ENCODE measurements at regions not wholly inside any gene's neighbourhood (a gene's known extent, or its start where the extent isn't known, plus 50 kb on each side); places are given as distances from the start of the nearest gene placed in this dataset.

DNA sequence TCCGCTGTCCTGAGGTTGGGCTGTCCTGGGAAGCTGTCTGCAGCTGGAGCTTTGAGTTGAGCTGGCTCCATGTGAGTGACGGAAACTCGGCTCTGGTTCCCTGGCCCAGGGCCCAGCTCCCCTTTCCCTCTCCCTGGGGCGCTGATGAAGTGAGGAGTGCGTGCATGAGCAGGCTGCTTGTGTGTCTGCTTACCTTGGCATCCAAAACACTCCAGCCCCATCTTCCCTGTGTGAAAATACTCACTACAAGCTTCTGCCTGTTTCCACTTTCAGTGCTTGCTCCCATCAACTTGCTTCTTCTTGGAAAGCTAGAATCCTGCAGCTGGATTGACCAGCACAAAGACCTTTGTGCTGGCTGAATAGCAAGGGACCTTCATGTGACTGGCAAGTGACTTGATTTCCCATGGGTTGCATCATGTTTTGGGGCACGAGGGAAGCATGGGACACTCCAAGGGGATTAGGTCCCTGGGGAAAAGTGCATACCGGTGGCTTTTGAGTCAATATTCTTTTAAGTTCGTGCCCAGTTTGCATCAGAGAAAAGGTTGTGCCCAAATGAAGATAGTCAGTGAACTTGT is 198.1 kb downstream of the GADD45G start:
- Mint-ChIP-seq H3K4me3 (ENCODE audit: unreplicated experiment) (no peak overlapping the region), H3K27ac (ENCODE audit: unreplicated experiment) (no peak overlapping the region), H3K9me3 (ENCODE audit: unreplicated experiment) (no peaks in the 10 kb centered on the region), H3K27me3 (ENCODE audit: unreplicated experiment) (peaks cover 2% of the 10 kb centered on the region), H3K36me3 (ENCODE audit: unreplicated experiment) (no peaks in the 10 kb centered on the region), H3K4me1 (ENCODE audit: unreplicated experiment) (peaks cover 15% of the 10 kb centered on the region)
- DNase-seq (ENCODE audit: extremely low spot score, unreplicated experiment), result no peak
- TF ChIP-seq, protein P1, sequence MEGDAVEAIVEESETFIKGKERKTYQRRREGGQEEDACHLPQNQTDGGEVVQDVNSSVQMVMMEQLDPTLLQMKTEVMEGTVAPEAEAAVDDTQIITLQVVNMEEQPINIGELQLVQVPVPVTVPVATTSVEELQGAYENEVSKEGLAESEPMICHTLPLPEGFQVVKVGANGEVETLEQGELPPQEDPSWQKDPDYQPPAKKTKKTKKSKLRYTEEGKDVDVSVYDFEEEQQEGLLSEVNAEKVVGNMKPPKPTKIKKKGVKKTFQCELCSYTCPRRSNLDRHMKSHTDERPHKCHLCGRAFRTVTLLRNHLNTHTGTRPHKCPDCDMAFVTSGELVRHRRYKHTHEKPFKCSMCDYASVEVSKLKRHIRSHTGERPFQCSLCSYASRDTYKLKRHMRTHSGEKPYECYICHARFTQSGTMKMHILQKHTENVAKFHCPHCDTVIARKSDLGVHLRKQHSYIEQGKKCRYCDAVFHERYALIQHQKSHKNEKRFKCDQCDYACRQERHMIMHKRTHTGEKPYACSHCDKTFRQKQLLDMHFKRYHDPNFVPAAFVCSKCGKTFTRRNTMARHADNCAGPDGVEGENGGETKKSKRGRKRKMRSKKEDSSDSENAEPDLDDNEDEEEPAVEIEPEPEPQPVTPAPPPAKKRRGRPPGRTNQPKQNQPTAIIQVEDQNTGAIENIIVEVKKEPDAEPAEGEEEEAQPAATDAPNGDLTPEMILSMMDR (IDR thresholded peaks at IDR 0.05), result no peak

DNA sequence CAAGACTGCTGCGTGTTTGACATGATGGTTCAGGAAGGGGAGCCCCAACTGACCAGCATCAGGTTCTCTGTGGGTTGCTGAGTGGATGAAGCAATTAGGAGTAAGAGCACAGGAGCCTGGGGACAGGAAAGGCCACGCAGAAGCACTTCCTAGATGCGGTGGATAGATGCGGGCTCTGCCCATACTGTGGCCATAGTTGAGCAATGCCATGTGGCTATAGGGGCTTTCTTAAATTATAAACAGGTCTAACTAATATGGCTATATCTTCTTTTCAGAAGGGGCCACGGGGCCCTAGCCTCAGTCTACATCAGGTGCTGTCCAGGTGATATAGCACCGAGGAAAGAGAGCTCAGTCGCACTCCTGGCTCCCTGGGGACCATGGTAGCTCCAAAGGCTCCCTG is 198.6 kb downstream of the GADD45G start:
- TF ChIP-seq, protein P1 (IDR thresholded peaks at IDR 0.05), result no peak
- H3K36me3 Mint-ChIP-seq (ENCODE audit: unreplicated experiment), result no peaks in the 10 kb centered on the region
- H3K27me3 Mint-ChIP-seq (ENCODE audit: unreplicated experiment), result peaks cover 2% of the 10 kb centered on the region
- no peak overlapping the region for H3K27ac Mint-ChIP-seq (ENCODE audit: unreplicated experiment)
- no peak overlapping the region for H3K4me3 Mint-ChIP-seq (ENCODE audit: unreplicated experiment)
- no peak for DNase-seq (ENCODE audit: extremely low spot score, unreplicated experiment)
- H3K4me1 Mint-ChIP-seq (ENCODE audit: unreplicated experiment), result peaks cover 20% of the 10 kb centered on the region
- no peaks in the 10 kb centered on the region for H3K9me3 Mint-ChIP-seq (ENCODE audit: unreplicated experiment)

DNA sequence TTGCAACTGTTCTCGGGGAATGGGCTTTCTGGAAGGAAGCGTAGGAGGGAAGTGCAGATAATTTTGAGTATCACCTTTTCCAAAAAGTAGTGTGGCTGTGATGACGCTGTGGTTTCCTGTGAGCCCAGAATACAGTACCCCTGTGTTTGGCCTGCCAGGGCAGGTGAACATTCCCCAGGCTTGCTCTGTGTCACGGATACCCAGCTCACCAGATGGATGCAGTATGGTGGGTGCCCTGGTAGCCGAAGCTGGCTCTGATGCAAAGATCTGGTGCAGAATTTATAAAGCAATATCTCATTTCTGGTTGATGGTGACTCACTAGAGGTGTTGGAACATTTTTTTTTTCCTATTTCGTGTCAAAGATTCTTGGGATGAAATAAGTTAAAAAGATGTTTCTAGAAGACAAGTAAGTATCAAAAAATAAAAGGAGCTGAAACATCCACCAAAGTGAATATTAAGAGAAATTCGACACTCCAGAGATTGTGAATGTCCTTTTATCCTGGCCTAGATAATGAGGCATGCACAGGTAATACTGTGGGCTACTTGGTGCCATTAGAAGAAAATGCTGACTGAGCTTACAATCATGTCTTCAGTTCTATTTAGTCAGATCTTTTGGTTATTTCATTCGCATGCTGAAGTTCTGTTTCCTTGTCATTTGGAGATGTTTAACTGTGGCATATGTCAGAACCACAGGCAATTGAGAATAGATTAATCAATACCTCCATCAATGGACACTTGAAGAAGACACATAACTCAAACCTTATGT is 200.1 kb downstream of the GADD45G start:
- Mint-ChIP-seq H3K4me1 (ENCODE audit: unreplicated experiment) (peaks cover 36% of the 10 kb centered on the region), H3K27me3 (ENCODE audit: unreplicated experiment) (peaks cover 2% of the 10 kb centered on the region), H3K4me3 (ENCODE audit: unreplicated experiment) (no peak overlapping the region), H3K27ac (ENCODE audit: unreplicated experiment) (no peak overlapping the region), H3K9me3 (ENCODE audit: unreplicated experiment) (no peaks in the 10 kb centered on the region), H3K36me3 (ENCODE audit: unreplicated experiment) (no peaks in the 10 kb centered on the region)
- TF ChIP-seq, protein P1 (IDR thresholded peaks at IDR 0.05), result no peak
- no peak for DNase-seq (ENCODE audit: extremely low spot score, unreplicated experiment)

DNA sequence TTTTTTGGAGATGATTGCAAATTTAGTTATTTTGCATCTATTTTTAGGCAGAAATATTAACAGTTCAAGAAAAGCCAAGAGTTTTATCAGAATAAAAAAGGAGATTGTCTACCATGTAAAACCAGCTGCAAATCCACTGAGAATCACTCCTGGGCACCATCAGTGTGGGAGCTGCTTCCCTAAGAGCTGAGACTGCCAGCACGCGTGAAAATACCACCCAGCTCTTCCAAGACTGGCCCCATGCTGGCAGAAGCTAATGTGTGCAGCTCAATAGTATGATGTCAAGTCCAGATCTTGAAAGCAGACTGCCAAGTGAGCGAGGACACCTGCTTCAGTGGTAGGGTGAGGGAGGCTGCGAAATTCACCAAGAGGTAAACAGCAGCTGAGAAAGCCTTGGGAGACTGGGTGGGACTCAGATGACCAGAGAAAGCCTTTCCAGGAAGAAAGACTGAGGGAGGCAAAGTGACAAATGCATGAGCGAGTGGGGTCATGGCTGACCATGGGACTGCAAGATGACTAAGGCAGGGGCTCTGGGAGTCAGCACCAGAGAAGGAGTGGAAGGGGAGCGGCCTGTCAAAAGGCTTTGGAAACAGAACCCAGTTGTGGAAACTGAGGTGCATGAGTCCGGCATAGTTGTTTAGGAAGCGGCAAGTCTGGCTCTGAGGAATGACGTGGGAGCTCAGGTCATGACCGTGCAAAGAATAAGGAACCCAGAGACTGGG is 200.9 kb downstream of the GADD45G start:
- H3K27me3 Mint-ChIP-seq (ENCODE audit: unreplicated experiment), result peaks cover 2% of the 10 kb centered on the region
- no peak for DNase-seq (ENCODE audit: extremely low spot score, unreplicated experiment)
- no peak overlapping the region for H3K27ac Mint-ChIP-seq (ENCODE audit: unreplicated experiment)
- no peaks in the 10 kb centered on the region for H3K36me3 Mint-ChIP-seq (ENCODE audit: unreplicated experiment)
- peaks cover 43% of the 10 kb centered on the region for H3K4me1 Mint-ChIP-seq (ENCODE audit: unreplicated experiment)
- H3K9me3 Mint-ChIP-seq (ENCODE audit: unreplicated experiment), result no peaks in the 10 kb centered on the region
- no peak overlapping the region for H3K4me3 Mint-ChIP-seq (ENCODE audit: unreplicated experiment)
- TF ChIP-seq, protein P1 (IDR thresholded peaks at IDR 0.05), result no peak
